A673 (cell line): ENCODE measurements at regions not wholly inside any gene's neighbourhood (a gene's known extent, or its start where the extent isn't known, plus 50 kb on each side); places are given as distances from the start of the nearest gene placed in this dataset.

Experiments
- CTCF ChIP-seq: fragments of 300-800, 200-600 bp; sonication (generic); conservative IDR thresholded peaks from 2 replicates; pipeline ENCODE4 v1.5.1; 2017; ENCODE audit warnings: low read depth, mild to moderate bottlenecking, antibody characterized with exemption, low read length, moderate library complexity, mixed read lengths
- EZH2 ChIP-seq: fragments of 200-600 bp; sonication (generic); IDR thresholded peaks from 2 replicates; pipeline ENCODE4 v1.6.1; 2017; ENCODE audit warnings: borderline replicate concordance, low read depth, mild to moderate bottlenecking, mixed read lengths, antibody characterized with exemption, low read length; ENCODE audit not compliant: poor library complexity, severe bottlenecking

- no peak for TF ChIP-seq CTCF
- no peak for TF ChIP-seq EZH2
Observed at GRCh38 chr10:83824099-83824498, 315.2 kb upstream of the GHITM start.
